ENCODE measurements at regions not wholly inside any gene's neighbourhood (a gene's known extent, or its start where the extent isn't known, plus 50 kb on each side); places are given as distances from the start of the nearest gene placed in this dataset.

GRCh38 chr19:30679789-30680188 lies 307.6 kb downstream of the ZNF536 start:
- 75% methylated on average over 5 of the region's 6 CpGs for WGBS, 2 donors
- Histone ChIP-seq H3K9me3 (no peaks in the 10 kb centered on the region), H3K27ac (no peak overlapping the region), H3K4me3 (no peak overlapping the region), H3K4me1 (peaks cover 0 to 17% (median 10%) of the 10 kb centered on the region in 3 donors), H3K27me3 (peaks cover 0 to 18% (median 0%) of the 10 kb centered on the region in 4 donors), H3K36me3 (no peaks in the 10 kb centered on the region)
- DNase-seq = no peak
- intact Hi-C loops (cut with DNase I) = loop anchor here (10.0 kb wide), 1 partner anchor 1545 kb away; no protein-coding TSS in a partner anchor
- TF ChIP-seq POLR2A (IDR thresholded peaks at IDR 0.05) (no peak), CTCF (IDR thresholded peaks at IDR 0.05) (no peak)

- peaks cover 0 to 17% (median 10%) of the 10 kb centered on the region in 3 donors for H3K4me1 ChIP-seq
- TF ChIP-seq CTCF (IDR thresholded peaks at IDR 0.05) (no peak), POLR2A (IDR thresholded peaks at IDR 0.05) (no peak)
- WGBS, 2 donors = 49 to 60% methylated on average over 9 to 12 of the region's 16 CpGs
- H3K36me3 ChIP-seq = no peaks in the 10 kb centered on the region
- DNase-seq = no peak
- intact Hi-C loops (cut with DNase I) = no loop called here
- no peaks in the 10 kb centered on the region for H3K9me3 ChIP-seq
- H3K27me3 ChIP-seq = peaks cover 0 to 13% (median 0%) of the 10 kb centered on the region in 4 donors
- no peak overlapping the region for H3K27ac ChIP-seq
- H3K4me3 ChIP-seq = no peak overlapping the region
These were observed 307.0 kb downstream of the ZNF536 start for GRCh38 chr19:30679153-30679702.

- H3K27me3 ChIP-seq = peaks cover 0 to 16% (median 0%) of the 10 kb centered on the region in 4 donors
- 71 to 89% methylated on average over 5 to 10 of the region's 10 CpGs for WGBS, 2 donors
- no peak overlapping the region for H3K4me3 ChIP-seq
- H3K27ac ChIP-seq = no peak overlapping the region
- no peak for TF ChIP-seq CTCF (IDR thresholded peaks at IDR 0.05)
- no peak for TF ChIP-seq POLR2A (IDR thresholded peaks at IDR 0.05)
- H3K4me1 ChIP-seq = peaks cover 0 to 11% (median 7%) of the 10 kb centered on the region in 3 donors
- intact Hi-C loops (cut with DNase I) = no loop called here
- H3K9me3 ChIP-seq = no peaks in the 10 kb centered on the region
- DNase-seq = no peak
- no peaks in the 10 kb centered on the region for H3K36me3 ChIP-seq
These were observed 306.0 kb downstream of the ZNF536 start for GRCh38 chr19:30678168-30678567.

- no peak for TF ChIP-seq POLR2A (IDR thresholded peaks at IDR 0.05)
- TF ChIP-seq CTCF (IDR thresholded peaks at IDR 0.05) = no peak
- Histone ChIP-seq H3K36me3 (no peaks in the 10 kb centered on the region), H3K4me3 (no peak overlapping the region), H3K27me3 (peaks cover 0 to 21% (median 0%) of the 10 kb centered on the region in 4 donors), H3K9me3 (no peaks in the 10 kb centered on the region), H3K4me1 (peaks cover 0 to 6% (median 6%) of the 10 kb centered on the region in 3 donors), H3K27ac (no peak overlapping the region)
- intact Hi-C loops (cut with DNase I) = no loop called here
- WGBS, 2 donors = 63 to 75% methylated on average over 6 of the region's 6 CpGs
- no peak for DNase-seq
These were observed 305.5 kb downstream of the ZNF536 start for GRCh38 chr19:30677702-30678101.

- DNase-seq = no peak
- 47 to 79% methylated on average over 7 of the region's 8 CpGs for WGBS, 2 donors
These were observed 305.0 kb downstream of the ZNF536 start for GRCh38 chr19:30676990-30677679.

More at GRCh38 chr19:30676990-30677679, 305.0 kb downstream of the ZNF536 start:
- Histone ChIP-seq H3K27ac (no peak overlapping the region), H3K36me3 (no peaks in the 10 kb centered on the region), H3K4me3 (no peak overlapping the region), H3K27me3 (peaks cover 0 to 23% (median 0%) of the 10 kb centered on the region in 4 donors), H3K9me3 (no peaks in the 10 kb centered on the region), H3K4me1 (peaks cover 0 to under 1% (median under 1%) of the 10 kb centered on the region in 3 donors)
- no peak for TF ChIP-seq POLR2A (IDR thresholded peaks at IDR 0.05)
- TF ChIP-seq CTCF (IDR thresholded peaks at IDR 0.05) = no peak
- intact Hi-C loops (cut with DNase I) = no loop called here
